ENCODE measurements at regions not wholly inside any gene's neighbourhood (a gene's known extent, or its start where the extent isn't known, plus 50 kb on each side); places are given as distances from the start of the nearest gene placed in this dataset.

- TF ChIP-seq CTCF (conservative IDR thresholded peaks at IDR 0.05; ENCODE audit: low read length) (no peak), EZH2phosphoT487 (IDR thresholded peaks at IDR 0.05; ENCODE audit: borderline replicate concordance, low read depth, low read length) (no peak)
Measured at GRCh38 chr13:111555268-111555808, 234.9 kb downstream of the TEX29 start.
